HG03095 (cell line): ENCODE measurements at regions not wholly inside any gene's neighbourhood (a gene's known extent, or its start where the extent isn't known, plus 50 kb on each side); places are given as distances from the start of the nearest gene placed in this dataset.

Source experiments
- ATAC-seq: cut with Tn5 transposase; IDR thresholded peaks from one replicate; pipeline ENCODE4 v1.9.1; 2021; ENCODE audit warnings: moderate library complexity; ENCODE audit not compliant: unreplicated experiment

DNA sequence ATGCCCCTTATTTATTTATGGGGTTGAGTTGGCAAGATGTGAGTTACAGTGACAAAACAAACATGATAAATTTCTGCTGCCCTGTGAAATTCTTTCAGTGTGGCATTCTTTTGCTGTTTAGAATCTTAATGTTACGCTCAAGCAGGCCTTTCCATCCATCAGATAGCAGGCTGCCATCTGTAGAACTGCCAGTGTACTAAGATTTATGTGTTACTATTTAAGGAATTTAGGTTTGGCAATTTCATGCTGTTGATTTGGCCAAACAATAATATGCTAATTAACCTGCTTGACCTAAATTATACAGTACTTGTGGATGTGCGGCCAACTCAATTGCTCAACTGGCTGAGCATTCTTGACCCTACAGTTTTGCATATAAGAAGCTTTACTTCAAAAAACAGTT, 477.7 kb upstream of the TPK1 start:
- ATAC-seq = no peak

DNA sequence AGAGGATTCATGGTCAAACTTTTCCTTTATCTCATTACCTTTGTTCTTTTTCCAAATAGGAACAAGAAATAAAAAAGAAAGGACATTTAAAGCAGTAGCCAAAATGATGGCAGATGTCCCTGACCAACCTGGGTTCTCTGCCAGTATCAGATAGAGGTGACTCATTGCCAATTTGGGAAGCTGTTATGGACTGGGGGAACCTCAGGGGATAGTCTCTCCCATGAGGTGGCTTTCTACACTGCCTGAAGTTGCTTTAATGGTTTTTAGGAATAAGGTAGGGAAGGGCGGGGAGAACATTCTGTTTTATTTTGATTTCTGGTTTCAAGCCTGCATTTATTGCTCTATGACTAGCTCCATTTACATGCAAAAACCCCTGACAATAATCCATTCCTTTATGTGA, 457.9 kb upstream of the TPK1 start:
- ATAC-seq = no peak

DNA sequence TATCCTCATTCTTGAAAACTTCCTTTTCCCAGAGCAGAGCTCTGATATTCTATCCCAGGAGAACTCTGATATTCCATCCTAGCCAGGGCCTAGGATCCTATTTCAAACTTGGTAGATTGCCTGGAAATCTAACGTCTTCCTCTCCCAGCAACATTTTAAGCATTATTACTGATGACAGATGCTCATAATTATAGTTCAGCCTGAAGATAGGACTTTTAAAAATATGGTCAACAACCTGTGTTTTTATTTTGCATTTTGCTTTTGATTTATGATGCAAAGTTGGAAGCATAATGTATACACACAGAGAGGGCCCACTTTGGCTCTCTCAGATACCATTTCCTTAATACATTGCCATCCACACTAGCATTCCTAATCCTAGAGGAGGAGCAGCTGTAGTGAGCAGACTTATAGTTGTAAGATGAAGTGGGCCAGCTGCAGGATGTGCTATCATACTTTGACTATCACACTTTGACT, 457.4 kb upstream of the TPK1 start:
- ATAC-seq = no peak

DNA sequence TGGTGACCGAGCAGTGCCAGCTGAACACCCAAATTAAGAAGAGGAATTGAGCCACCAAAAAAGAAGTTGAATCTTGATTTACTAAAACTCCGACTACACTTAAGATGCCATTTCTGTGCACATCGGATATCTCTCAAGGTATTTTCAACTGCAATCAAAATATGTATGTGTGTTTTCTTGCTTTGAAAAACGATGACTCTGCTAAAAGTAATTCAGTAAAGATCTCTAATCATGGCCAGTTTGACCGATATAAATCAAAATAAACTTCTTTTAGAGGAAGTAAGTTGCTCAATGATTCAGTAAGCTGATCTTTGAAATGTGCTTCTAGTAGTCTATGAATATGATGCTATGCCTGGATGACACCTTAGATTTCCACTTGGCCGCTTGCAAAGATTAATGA, 453.5 kb upstream of the TPK1 start:
- no peak for ATAC-seq

DNA sequence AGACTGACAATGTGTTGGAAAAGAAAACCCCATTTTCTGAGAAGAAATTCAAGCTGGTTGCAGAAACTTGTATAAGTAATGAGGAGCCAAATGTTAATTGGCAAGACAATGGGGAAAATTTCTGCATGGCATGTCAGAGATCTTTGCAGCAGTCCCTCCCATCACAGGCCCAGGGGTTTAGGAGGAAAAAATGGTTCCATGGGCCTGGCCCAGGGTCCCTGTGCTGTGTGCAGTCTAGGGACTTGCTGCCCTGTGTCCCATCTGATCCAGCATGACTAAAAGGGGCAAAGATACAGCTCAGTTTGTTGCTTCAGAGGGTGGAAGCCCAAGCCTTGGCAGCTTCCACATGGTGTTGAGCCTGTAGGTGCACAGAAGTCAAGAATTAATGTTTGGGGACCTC, 440.3 kb upstream of the TPK1 start:
- ATAC-seq = no peak

DNA sequence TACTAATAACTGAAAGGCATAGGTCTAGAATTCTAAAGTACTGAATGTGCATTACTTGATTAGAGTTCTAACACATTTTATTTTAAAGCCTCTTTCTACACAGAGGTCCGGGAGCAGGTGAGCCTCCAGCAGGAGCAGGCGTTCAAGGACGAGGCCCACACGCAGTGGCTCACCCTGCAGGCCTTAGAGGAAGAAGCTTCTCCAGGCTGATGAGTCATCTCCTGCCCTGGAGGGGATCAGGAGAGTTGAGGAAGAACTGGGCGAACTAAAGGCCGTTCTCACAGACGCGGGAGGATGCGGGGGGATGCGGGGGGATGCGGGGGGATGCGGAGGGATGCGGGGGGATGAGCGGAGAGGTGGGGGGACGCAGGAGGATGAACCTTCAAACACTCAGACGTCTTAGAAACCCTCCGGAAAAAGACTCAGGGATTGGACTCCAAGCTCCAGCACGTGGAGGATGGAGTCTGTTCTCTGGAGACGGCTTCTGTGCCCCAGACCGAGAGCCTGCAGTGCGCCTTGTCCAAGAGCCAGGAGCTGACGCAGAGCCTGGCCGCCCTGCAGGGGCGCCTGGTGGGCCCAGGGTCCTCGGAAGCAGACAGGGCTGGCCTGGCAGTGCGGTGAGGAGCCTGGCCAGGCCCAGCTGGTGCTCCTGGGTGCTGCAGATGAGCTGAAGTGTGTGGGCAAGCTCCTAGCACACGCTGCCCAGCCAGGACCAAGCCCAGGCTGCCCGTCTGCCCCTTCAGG, 433.7 kb upstream of the TPK1 start:
- ATAC-seq = no peak

DNA sequence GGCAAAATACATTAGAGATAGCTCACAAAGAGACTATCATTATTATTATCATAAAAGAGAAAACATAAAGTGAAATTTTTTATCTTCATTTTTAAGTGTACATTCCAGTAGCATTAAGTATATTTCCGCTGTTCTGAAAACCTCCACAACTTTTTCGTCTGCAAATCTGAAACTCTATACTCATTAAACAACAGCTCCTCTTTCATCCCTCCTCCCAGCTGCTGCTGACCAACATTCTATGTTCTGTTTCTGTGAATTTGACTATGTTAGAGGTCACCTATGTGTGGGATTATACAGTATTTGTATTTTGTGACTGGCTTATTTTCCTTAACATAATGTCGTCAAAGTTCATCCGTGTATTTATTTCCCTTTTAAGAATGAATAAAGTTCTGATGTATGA, 429.3 kb upstream of the TPK1 start:
- no peak for ATAC-seq

DNA sequence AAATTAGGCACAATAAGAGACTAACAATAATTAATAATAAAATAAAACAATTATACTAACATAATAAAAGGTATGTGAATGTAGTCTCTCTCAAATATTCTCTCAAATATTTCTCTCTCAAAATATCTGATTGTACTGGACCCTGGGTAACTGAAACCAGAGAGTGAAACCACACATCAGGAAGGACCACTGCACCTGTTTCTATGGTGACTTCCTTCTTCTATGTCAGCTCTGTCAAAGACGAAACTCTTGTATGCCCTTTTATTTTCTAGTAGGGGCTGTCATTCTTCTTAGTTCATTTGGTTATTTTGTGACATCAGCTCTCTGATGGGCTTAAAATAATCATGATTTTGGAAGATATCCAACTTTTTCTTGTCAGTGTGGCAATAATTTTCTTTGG, 428.0 kb upstream of the TPK1 start:
- peak; percentile 60 for ATAC-seq

DNA sequence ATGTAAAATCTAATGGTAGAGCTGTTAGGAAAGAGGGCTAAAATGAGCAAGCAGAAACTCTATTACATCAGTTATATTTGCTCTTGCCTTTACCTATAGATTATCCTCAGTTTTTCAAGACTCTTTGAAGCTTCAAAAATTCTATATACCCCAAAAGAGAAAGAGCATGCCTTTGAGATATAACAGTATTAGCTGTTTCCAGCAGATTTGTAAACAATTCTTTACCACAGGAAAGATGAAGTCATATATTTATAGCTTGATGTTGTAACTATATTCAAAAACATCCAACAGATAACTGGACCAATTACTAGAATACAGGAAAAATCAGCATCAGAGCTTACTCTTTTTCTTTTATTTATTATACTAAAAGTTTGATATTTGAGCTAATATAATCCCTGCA, 416.2 kb upstream of the TPK1 start:
- no peak for ATAC-seq

DNA sequence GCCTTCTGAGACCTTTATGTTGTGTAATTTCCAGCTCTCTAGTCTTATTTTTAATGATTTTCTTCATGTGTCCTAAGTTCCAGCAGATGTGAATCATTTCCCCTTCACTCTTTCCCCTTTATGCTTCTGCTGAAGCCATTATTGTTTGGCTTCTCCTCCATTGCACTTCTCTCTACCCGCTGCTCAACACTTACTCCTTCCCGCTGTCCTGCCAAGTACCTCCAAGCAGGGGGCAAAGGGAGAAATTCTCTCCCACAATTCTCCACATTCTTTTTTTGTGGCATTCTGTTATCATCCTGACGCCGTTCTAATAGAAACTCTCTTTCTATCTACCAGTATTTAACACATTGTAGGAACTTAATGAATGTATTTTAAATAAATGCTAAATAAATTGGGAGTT, 388.9 kb upstream of the TPK1 start:
- ATAC-seq = no peak

DNA sequence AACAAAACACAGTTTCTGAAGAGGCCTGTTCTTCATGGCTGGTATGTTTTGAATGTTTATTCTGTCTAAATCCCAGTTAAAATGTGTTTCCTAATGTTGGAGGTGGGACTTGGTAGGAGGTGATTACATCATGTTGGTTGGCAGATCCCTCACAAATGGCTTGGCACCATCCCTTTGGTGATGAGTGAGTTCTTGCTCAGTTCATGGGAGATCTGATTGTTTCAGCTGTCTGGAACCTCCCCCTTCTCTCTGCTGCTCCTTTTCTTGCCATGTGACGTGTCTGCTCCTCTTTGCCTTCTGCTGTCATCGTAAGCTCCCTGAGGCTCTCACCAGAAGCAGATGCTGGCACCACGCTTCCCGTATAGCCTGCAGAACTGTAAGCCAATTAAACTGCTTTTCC, 383.6 kb upstream of the TPK1 start:
- ATAC-seq = no peak

DNA sequence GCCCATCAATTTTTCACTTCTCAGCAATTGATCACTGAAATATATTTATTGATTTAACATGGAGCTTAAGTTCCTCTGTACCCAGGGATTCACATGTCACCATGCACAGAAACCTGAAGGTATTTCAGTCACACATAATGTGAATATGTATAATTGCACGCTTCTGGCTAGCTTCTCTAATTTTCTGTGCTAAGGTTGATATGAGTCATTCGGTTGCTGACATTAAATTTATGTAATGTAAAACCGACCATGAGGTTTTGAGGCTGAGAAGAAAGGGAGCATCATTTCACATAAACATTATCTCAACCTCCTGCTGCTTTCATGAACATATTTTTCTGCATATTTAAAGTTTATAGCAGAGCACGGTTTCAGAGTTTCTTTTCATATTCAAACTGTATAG, 381.0 kb upstream of the TPK1 start:
- no peak for ATAC-seq

DNA sequence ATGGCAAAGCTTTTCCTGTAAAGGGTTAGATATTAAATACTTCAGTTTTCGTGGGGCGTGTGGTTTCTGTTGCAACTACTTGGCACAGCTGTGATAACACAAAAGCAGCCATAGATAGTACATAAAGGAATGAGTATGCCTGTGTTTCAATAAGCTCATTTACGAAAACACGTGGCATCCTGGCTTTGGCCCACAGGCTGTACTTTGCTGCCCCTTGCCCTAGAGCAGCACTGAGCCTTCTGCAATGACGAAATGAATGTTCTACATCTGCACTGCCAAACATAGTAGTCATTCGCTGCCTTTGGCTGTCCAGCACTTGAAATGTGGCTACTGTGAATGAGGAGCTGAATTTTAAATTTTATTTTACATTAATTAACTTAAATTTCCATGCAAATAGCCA, 376.2 kb upstream of the TPK1 start:
- ATAC-seq = no peak

DNA sequence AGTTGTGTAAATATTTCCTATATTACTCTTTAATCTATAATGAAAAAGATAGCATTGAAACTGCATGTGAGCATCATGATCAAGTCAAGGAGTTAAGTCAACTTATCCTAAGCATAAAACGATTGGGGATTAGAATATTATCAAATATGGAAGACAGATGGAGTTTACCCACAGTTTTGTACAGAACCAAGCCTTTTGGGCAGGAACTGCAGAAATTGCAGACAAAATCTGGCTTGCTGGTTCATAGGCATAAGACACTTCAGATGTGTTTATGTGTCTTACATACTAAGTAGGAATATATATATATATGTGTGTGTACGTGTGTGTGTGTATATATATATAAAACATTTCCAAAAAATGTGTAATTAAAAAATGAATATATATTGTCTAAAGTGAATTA, 375.4 kb upstream of the TPK1 start:
- ATAC-seq = no peak

DNA sequence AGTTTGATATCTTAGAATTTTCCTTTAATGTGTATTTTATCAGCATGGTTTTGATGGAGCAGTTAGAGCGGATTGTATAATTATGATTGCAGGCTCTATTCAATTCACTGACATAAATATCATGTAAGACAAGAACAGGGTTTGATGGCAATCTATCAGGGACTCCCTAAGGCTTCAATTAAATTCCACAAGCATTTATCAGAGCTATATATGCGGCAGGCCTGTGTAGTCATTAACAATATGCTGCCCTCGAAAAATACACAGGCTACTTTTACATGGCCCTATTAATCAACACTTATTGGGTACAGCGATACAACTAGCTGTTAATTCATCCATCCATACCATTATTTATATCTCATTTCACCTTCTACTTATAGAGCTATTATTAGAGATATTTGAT, 358.1 kb upstream of the TPK1 start:
- ATAC-seq = no peak

DNA sequence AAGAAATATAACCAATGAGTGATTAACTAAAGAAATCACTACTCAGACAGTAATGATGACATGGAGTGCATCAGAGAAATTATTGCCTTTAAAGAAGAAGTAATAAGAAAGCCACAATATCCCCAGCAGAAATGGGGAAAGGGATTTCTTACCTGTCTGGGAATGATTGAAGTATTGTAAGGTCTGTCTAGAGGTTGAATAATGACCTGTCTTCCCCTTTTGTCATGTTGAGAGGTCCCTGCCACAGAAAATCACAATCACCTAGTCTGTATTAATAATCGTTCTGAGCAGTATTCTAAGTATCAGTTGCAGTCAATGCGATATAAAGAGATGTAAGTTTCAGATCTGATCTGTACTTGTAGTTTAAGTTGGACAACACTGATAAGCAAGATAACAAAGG, 349.1 kb upstream of the TPK1 start:
- ATAC-seq = no peak

DNA sequence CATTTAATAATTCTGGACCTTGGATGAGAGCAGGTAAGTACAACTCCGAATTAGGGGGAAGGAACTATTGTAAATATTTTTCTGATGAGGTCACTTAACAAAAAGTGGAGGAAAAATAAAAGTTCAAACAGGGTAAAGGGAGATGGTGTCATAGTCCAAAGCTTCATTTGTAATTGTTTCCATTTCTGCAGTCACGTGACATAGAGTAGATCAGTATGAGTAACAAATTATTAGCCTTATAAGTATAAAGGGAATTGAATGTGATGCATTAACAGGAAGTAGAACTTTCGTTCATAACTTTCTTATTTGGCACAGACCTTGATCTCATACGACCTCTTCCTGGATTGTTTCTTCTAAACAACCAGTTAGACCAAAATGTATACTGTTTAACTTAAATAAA, 347.2 kb upstream of the TPK1 start:
- ATAC-seq = no peak

DNA sequence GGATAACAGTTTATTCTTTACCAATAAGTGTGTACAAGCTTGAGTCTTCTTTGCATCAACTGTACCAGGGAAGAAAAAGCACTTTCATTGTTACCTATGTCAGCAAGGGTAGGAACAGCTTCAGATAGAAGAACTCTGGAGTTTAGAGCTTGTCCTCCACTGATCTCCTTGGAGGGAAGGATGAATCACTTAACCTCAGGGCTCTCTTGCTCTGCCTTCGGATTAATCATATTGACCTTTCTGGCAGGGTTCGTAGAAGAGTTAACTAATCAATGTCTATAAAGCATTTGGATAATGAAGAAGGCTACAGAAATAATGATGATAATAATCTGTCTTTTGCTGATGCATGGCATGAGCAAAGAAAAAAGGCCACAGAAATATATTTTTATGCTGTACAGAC, 339.5 kb upstream of the TPK1 start:
- ATAC-seq = no peak

DNA sequence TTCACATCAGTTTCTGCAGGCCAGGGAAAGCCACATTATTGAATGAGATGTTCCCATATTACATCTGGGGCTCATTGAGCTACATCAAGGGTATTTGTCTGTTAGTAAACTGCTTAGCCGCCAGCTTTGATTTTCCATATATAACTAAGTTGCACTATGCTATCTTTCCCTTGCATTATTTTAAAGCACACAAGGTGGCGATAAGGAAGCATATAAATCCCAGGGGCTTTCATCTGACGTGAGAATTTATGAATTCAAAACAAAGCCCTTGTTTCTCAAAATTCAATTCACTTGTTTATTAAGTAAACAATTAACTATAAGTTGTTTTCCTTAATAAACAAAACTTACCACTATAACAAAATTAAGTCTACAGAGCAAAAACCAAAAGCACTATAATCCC, 334.1 kb upstream of the TPK1 start:
- no peak for ATAC-seq

DNA sequence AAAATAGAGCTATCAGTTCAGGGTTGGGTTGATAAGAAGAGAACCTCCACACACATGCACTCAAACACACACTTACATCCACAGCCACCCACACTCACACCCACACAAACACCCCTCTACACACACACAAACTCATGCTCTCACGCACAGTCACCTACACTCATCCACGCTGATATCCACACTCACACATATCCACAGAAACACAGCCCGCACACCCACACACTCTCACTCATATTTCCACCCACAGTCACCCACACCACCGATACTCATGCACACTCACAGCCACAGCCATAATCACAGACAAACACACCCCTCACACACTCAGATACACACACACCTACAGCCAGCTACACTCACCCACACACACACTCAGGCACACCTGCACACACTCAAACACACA, 333.0 kb upstream of the TPK1 start:
- ATAC-seq = no peak

DNA sequence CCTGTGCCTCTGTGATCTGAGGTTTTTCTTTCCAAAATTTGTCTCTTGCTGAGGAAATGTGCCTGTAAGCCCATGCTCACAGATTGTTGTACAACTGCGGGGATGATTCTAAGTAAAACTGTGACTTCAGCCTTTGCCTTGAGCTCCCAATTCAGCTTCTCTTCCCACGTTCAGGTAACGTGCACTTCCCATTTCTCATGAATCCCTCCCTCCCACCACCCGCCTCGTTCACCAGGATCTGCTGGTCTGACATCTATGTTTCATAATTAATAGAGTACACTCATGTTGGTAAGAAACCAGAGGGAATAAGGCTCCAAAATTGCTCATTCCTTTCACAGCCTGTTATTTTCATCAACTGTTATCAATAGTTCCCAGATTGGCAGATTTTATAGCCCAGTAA, 332.6 kb upstream of the TPK1 start:
- ATAC-seq = no peak

DNA sequence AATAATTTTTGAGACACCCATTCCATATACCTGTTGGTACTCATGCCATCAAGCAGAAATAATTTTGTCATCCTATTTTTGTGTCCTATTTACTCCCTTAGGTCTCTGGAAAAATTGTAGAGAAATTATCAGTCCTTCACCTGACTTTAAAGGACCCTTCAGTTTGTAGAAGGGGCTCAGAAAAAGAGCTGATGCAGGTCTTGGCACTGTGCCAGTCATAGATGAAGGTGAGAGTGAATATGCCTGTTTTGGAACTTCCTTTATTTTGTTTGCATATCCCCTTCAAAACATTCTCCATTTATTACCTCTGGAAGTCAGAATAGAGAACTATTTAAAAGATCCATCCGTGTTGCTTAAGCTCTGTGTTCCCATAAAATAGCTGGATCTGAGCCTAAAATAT, 321.0 kb upstream of the TPK1 start:
- ATAC-seq = no peak

DNA sequence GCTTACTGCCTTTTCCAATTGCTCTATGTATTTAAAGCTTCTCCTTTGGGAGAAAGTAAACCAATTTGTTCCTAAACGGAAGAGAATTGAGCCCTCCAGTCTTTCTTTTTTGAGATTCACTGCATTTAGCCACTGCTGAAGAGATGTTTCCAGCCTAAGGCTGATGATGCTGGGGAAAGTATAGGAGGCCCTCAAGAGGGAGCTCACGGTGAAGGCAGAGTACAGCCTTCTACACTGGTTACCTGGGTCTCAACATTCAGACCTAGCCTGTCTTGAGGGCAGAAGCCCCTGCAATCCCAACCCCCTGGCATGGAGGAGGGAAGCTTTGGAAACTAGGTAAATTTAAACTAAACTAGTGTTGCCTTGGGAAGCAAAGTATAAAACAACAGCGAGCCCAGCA, 316.7 kb upstream of the TPK1 start:
- ATAC-seq = no peak
